ENCODE measurements at regions not wholly inside any gene's neighbourhood (a gene's known extent, or its start where the extent isn't known, plus 50 kb on each side); places are given as distances from the start of the nearest gene placed in this dataset.

GRCh38 chr15:100808691-100809090 lies 70.9 kb upstream of the ALDH1A3 start:
- H3K36me3 ChIP-seq (ENCODE audit: control insufficient read depth in 2 of 2, insufficient read depth in 2 of 2, low read length in 1 of 2): no peaks in the 10 kb centered on the region
- no peaks in the 10 kb centered on the region for H3K4me1 ChIP-seq (ENCODE audit: control insufficient read depth in 2 of 2, insufficient read depth in 2 of 2, low read length in 1 of 2)
- H3K27ac ChIP-seq (ENCODE audit: low read depth in 2 of 2, low read length in 1 of 2): no peak overlapping the region
- WGBS, 2 donors: 71 to 79% methylated on average over 3 of the region's 3 CpGs
- H3K9me3 ChIP-seq (ENCODE audit: control insufficient read depth in 2 of 2, insufficient read depth in 1 of 2, low read depth in 1 of 2, low read length in 1 of 2): peaks cover 0 to 10% of the 10 kb centered on the region in 2 donors
- H3K4me3 ChIP-seq (ENCODE audit: low read depth in 1 of 2, low read length in 2 of 2): no peak overlapping the region
- H3K27me3 ChIP-seq (ENCODE audit: control insufficient read depth in 1 of 2, insufficient read depth in 2 of 2, low read length in 2 of 2): no peaks in the 10 kb centered on the region

- H3K9me3 ChIP-seq (ENCODE audit: control insufficient read depth in 2 of 2, insufficient read depth in 1 of 2, low read depth in 1 of 2, low read length in 1 of 2): peaks cover 0 to 10% of the 10 kb centered on the region in 2 donors
- H3K4me1 ChIP-seq (ENCODE audit: control insufficient read depth in 2 of 2, insufficient read depth in 2 of 2, low read length in 1 of 2): no peaks in the 10 kb centered on the region
- no peak overlapping the region for H3K4me3 ChIP-seq (ENCODE audit: low read depth in 1 of 2, low read length in 2 of 2)
- H3K27me3 ChIP-seq (ENCODE audit: control insufficient read depth in 1 of 2, insufficient read depth in 2 of 2, low read length in 2 of 2): no peaks in the 10 kb centered on the region
- no peak overlapping the region for H3K27ac ChIP-seq (ENCODE audit: low read depth in 2 of 2, low read length in 1 of 2)
- H3K36me3 ChIP-seq (ENCODE audit: control insufficient read depth in 2 of 2, insufficient read depth in 2 of 2, low read length in 1 of 2): no peaks in the 10 kb centered on the region
Observed at GRCh38 chr15:100809151-100809550, 70.5 kb upstream of the ALDH1A3 start.

DNA sequence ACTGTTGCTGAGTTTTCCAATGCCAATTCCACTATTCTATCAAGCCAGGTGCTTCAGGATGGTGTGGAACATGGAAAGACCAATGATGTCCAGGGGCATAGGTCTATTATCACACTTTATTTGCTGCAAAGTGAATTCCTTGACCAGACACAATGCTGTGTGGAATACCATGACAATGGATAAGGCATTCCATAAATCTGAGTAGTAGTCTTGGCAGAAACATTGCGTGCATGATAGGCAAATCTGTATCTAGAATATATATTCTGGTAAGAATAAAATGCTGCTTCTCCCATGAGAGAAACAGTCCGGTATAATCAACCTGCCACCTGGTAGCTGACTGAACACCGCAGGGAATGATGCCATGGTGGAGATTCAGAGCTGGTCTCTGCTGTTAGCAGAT lies 70.0 kb upstream of the ALDH1A3 start:
- Histone ChIP-seq H3K36me3 (ENCODE audit: control insufficient read depth in 2 of 2, insufficient read depth in 2 of 2, low read length in 1 of 2) (no peaks in the 10 kb centered on the region), H3K27ac (ENCODE audit: low read depth in 2 of 2, low read length in 1 of 2) (no peak overlapping the region), H3K9me3 (ENCODE audit: control insufficient read depth in 2 of 2, insufficient read depth in 1 of 2, low read depth in 1 of 2, low read length in 1 of 2) (peaks cover 0 to 10% of the 10 kb centered on the region in 2 donors), H3K27me3 (ENCODE audit: control insufficient read depth in 1 of 2, insufficient read depth in 2 of 2, low read length in 2 of 2) (no peaks in the 10 kb centered on the region), H3K4me3 (ENCODE audit: low read depth in 1 of 2, low read length in 2 of 2) (no peak overlapping the region), H3K4me1 (ENCODE audit: control insufficient read depth in 2 of 2, insufficient read depth in 2 of 2, low read length in 1 of 2) (no peaks in the 10 kb centered on the region)
- 75 to 90% methylated on average over 3 of the region's 3 CpGs for WGBS, 2 donors

DNA sequence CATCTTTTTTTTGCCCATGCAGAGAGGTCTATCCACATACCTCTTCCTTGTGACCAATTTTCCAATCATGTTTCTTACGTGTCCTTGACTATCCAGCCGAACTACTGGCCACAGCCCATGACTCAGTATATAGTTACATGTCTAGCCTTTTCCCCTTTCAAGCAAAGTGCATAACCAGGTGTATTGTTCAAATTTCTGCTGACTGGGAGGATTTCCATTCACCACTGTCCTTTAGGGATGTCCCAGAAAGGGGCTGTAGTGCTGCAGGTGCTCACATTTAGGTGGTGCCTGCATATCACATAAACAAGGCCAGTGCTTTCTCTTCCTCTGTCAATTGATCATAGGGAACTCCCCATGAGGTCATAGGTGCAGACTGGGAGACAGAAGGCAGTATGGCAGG lies 69.4 kb upstream of the ALDH1A3 start:
- Histone ChIP-seq H3K4me3 (ENCODE audit: low read depth in 1 of 2, low read length in 2 of 2) (no peak overlapping the region), H3K9me3 (ENCODE audit: control insufficient read depth in 2 of 2, insufficient read depth in 1 of 2, low read depth in 1 of 2, low read length in 1 of 2) (peaks cover 0 to 10% of the 10 kb centered on the region in 2 donors), H3K27me3 (ENCODE audit: control insufficient read depth in 1 of 2, insufficient read depth in 2 of 2, low read length in 2 of 2) (no peaks in the 10 kb centered on the region), H3K4me1 (ENCODE audit: control insufficient read depth in 2 of 2, insufficient read depth in 2 of 2, low read length in 1 of 2) (no peaks in the 10 kb centered on the region), H3K27ac (ENCODE audit: low read depth in 2 of 2, low read length in 1 of 2) (no peak overlapping the region), H3K36me3 (ENCODE audit: control insufficient read depth in 2 of 2, insufficient read depth in 2 of 2, low read length in 1 of 2) (no peaks in the 10 kb centered on the region)
- 90 to 93% methylated on average over 2 of the region's 2 CpGs for WGBS, 2 donors

- no peak overlapping the region for H3K4me3 ChIP-seq (ENCODE audit: low read depth in 1 of 2, low read length in 2 of 2)
- no peaks in the 10 kb centered on the region for H3K4me1 ChIP-seq (ENCODE audit: control insufficient read depth in 2 of 2, insufficient read depth in 2 of 2, low read length in 1 of 2)
- H3K36me3 ChIP-seq (ENCODE audit: control insufficient read depth in 2 of 2, insufficient read depth in 2 of 2, low read length in 1 of 2): no peaks in the 10 kb centered on the region
- H3K27me3 ChIP-seq (ENCODE audit: control insufficient read depth in 1 of 2, insufficient read depth in 2 of 2, low read length in 2 of 2): no peaks in the 10 kb centered on the region
- no peak overlapping the region for H3K27ac ChIP-seq (ENCODE audit: low read depth in 2 of 2, low read length in 1 of 2)
- WGBS, 2 donors: 93 to 100% methylated on average over 2 of the region's 2 CpGs
- H3K9me3 ChIP-seq (ENCODE audit: control insufficient read depth in 2 of 2, insufficient read depth in 1 of 2, low read depth in 1 of 2, low read length in 1 of 2): peaks cover 0 to 10% of the 10 kb centered on the region in 2 donors
Observed at GRCh38 chr15:100810831-100811230, 68.8 kb upstream of the ALDH1A3 start.

DNA sequence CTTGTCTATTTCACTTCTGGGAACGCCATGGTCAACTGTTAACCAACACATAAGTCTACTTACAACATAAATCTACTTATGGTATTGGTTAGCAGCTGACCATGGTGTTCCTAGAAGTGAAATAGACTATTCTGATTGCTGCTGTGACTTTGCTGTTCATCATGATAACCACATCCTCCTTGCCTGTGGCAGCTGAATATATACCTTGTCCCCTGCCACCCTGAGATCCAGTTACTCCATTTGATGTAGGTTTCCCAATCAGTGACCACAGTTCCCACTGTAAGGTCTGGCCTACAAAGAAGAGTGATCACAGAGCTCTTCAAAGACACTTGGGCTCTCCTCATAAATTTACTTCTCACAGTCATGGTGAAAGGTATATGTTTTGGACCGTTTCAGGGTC lies 66.8 kb upstream of the ALDH1A3 start:
- no peaks in the 10 kb centered on the region for H3K4me1 ChIP-seq (ENCODE audit: control insufficient read depth in 2 of 2, insufficient read depth in 2 of 2, low read length in 1 of 2)
- peaks cover 0 to 6% of the 10 kb centered on the region in 2 donors for H3K9me3 ChIP-seq (ENCODE audit: control insufficient read depth in 2 of 2, insufficient read depth in 1 of 2, low read depth in 1 of 2, low read length in 1 of 2)
- no peaks in the 10 kb centered on the region for H3K27me3 ChIP-seq (ENCODE audit: control insufficient read depth in 1 of 2, insufficient read depth in 2 of 2, low read length in 2 of 2)
- H3K36me3 ChIP-seq (ENCODE audit: control insufficient read depth in 2 of 2, insufficient read depth in 2 of 2, low read length in 1 of 2): no peaks in the 10 kb centered on the region
- H3K27ac ChIP-seq (ENCODE audit: low read depth in 2 of 2, low read length in 1 of 2): no peak overlapping the region
- WGBS, 2 donors: 80% methylated on average over 2 of the region's 2 CpGs
- no peak overlapping the region for H3K4me3 ChIP-seq (ENCODE audit: low read depth in 1 of 2, low read length in 2 of 2)

- Histone ChIP-seq H3K4me3 (ENCODE audit: low read depth in 1 of 2, low read length in 2 of 2) (no peak overlapping the region), H3K9me3 (ENCODE audit: control insufficient read depth in 2 of 2, insufficient read depth in 1 of 2, low read depth in 1 of 2, low read length in 1 of 2) (no peaks in the 10 kb centered on the region), H3K27me3 (ENCODE audit: control insufficient read depth in 1 of 2, insufficient read depth in 2 of 2, low read length in 2 of 2) (no peaks in the 10 kb centered on the region), H3K36me3 (ENCODE audit: control insufficient read depth in 2 of 2, insufficient read depth in 2 of 2, low read length in 1 of 2) (no peaks in the 10 kb centered on the region), H3K4me1 (ENCODE audit: control insufficient read depth in 2 of 2, insufficient read depth in 2 of 2, low read length in 1 of 2) (no peaks in the 10 kb centered on the region), H3K27ac (ENCODE audit: low read depth in 2 of 2, low read length in 1 of 2) (no peak overlapping the region)
- WGBS, 2 donors: 40 to 43% methylated on average over 3 of the region's 3 CpGs
Observed at GRCh38 chr15:100818927-100819326, 60.7 kb upstream of the ALDH1A3 start.

- no peaks in the 10 kb centered on the region for H3K36me3 ChIP-seq (ENCODE audit: control insufficient read depth in 2 of 2, insufficient read depth in 2 of 2, low read length in 1 of 2)
- H3K27ac ChIP-seq (ENCODE audit: low read depth in 2 of 2, low read length in 1 of 2): no peak overlapping the region
- H3K27me3 ChIP-seq (ENCODE audit: control insufficient read depth in 1 of 2, insufficient read depth in 2 of 2, low read length in 2 of 2): no peaks in the 10 kb centered on the region
- 45 to 50% methylated on average over 4 of the region's 4 CpGs for WGBS, 2 donors
- no peaks in the 10 kb centered on the region for H3K4me1 ChIP-seq (ENCODE audit: control insufficient read depth in 2 of 2, insufficient read depth in 2 of 2, low read length in 1 of 2)
- H3K9me3 ChIP-seq (ENCODE audit: control insufficient read depth in 2 of 2, insufficient read depth in 1 of 2, low read depth in 1 of 2, low read length in 1 of 2): no peaks in the 10 kb centered on the region
- no peak overlapping the region for H3K4me3 ChIP-seq (ENCODE audit: low read depth in 1 of 2, low read length in 2 of 2)
Observed at GRCh38 chr15:100820528-100820927, 59.1 kb upstream of the ALDH1A3 start.

- Histone ChIP-seq H3K36me3 (ENCODE audit: control insufficient read depth in 2 of 2, insufficient read depth in 2 of 2, low read length in 1 of 2) (no peaks in the 10 kb centered on the region), H3K4me3 (ENCODE audit: low read depth in 1 of 2, low read length in 2 of 2) (no peak overlapping the region), H3K9me3 (ENCODE audit: control insufficient read depth in 2 of 2, insufficient read depth in 1 of 2, low read depth in 1 of 2, low read length in 1 of 2) (no peaks in the 10 kb centered on the region), H3K4me1 (ENCODE audit: control insufficient read depth in 2 of 2, insufficient read depth in 2 of 2, low read length in 1 of 2) (no peaks in the 10 kb centered on the region), H3K27me3 (ENCODE audit: control insufficient read depth in 1 of 2, insufficient read depth in 2 of 2, low read length in 2 of 2) (no peaks in the 10 kb centered on the region), H3K27ac (ENCODE audit: low read depth in 2 of 2, low read length in 1 of 2) (no peak overlapping the region)
Observed at GRCh38 chr15:100821327-100821726, 58.3 kb upstream of the ALDH1A3 start.

- no peak overlapping the region for H3K27ac ChIP-seq (ENCODE audit: low read depth in 2 of 2, low read length in 1 of 2)
- WGBS, 2 donors: 66 to 69% methylated on average over 5 of the region's 5 CpGs
- no peaks in the 10 kb centered on the region for H3K4me1 ChIP-seq (ENCODE audit: control insufficient read depth in 2 of 2, insufficient read depth in 2 of 2, low read length in 1 of 2)
Observed at GRCh38 chr15:100824211-100824610, 55.4 kb upstream of the ALDH1A3 start.

More at GRCh38 chr15:100824211-100824610, 55.4 kb upstream of the ALDH1A3 start:
- Histone ChIP-seq H3K9me3 (ENCODE audit: control insufficient read depth in 2 of 2, insufficient read depth in 1 of 2, low read depth in 1 of 2, low read length in 1 of 2) (no peaks in the 10 kb centered on the region), H3K27me3 (ENCODE audit: control insufficient read depth in 1 of 2, insufficient read depth in 2 of 2, low read length in 2 of 2) (no peaks in the 10 kb centered on the region), H3K4me3 (ENCODE audit: low read depth in 1 of 2, low read length in 2 of 2) (no peak overlapping the region), H3K36me3 (ENCODE audit: control insufficient read depth in 2 of 2, insufficient read depth in 2 of 2, low read length in 1 of 2) (no peaks in the 10 kb centered on the region)

Measured in esophagus (tissue), 2 donors.